SJSA1 (cell line): ENCODE measurements at regions not wholly inside any gene's neighbourhood (a gene's known extent, or its start where the extent isn't known, plus 50 kb on each side); places are given as distances from the start of the nearest gene placed in this dataset.

ENCODE experiments used
- DNase-seq, 2 experiments: peaks; one replicate each; pipeline ENCODE4 v3.0.0-alpha.2; 2015 to 2020; ENCODE audit warnings: low spot score in 2 of 2, low read depth in 1 of 2
- H3K27ac ChIP-seq: fragments of 250-450 bp; sonication (Bioruptor Pico); 2 replicates; pipeline ENCODE4 v1.5.1; 2020; ENCODE audit warnings: mild to moderate bottlenecking, moderate library complexity
- H3K27me3 ChIP-seq: fragments of 250-450 bp; sonication (Bioruptor Pico); replicated peaks from 2 replicates; pipeline ENCODE4 v1.5.1; 2020; ENCODE audit warnings: mild to moderate bottlenecking, moderate library complexity
- H3K36me3 ChIP-seq: fragments of 250-450 bp; sonication (Bioruptor Pico); 2 replicates; pipeline ENCODE4 v1.5.1; 2020; ENCODE audit warnings: mild to moderate bottlenecking
- H3K4me1 ChIP-seq: fragments of 250-450 bp; sonication (Bioruptor Pico); replicated peaks from 2 replicates; pipeline ENCODE4 v1.6.1; 2021; ENCODE audit warnings: mild to moderate bottlenecking
- H3K4me3 ChIP-seq: fragments of 250-450 bp; sonication (Bioruptor Pico); 2 replicates; pipeline ENCODE4 v1.5.1; 2020; ENCODE audit warnings: mild to moderate bottlenecking
- H3K9me3 ChIP-seq: fragments of 250-450 bp; sonication (Bioruptor Pico); replicated peaks from 2 replicates; pipeline ENCODE4 v1.5.1; 2020; ENCODE audit warnings: mild to moderate bottlenecking

- H3K27ac ChIP-seq = no peak overlapping the region
- H3K4me1 ChIP-seq = no peaks in the 10 kb centered on the region
- H3K9me3 ChIP-seq = no peaks in the 10 kb centered on the region
- DNase-seq = no peak
- no peaks in the 10 kb centered on the region for H3K27me3 ChIP-seq
- no peaks in the 10 kb centered on the region for H3K36me3 ChIP-seq
- H3K4me3 ChIP-seq = no peak overlapping the region
Observed at GRCh38 chr16:86986136-86986535, 331.1 kb downstream of the C16orf95 start.

- no peaks in the 10 kb centered on the region for H3K36me3 ChIP-seq
- H3K9me3 ChIP-seq = no peaks in the 10 kb centered on the region
- H3K27me3 ChIP-seq = no peaks in the 10 kb centered on the region
- no peak overlapping the region for H3K4me3 ChIP-seq
- no peak for DNase-seq
- H3K27ac ChIP-seq = no peak overlapping the region
- H3K4me1 ChIP-seq = peaks cover 5% of the 10 kb centered on the region
Observed at GRCh38 chr16:86986809-86987487, 330.2 kb downstream of the C16orf95 start.

DNA sequence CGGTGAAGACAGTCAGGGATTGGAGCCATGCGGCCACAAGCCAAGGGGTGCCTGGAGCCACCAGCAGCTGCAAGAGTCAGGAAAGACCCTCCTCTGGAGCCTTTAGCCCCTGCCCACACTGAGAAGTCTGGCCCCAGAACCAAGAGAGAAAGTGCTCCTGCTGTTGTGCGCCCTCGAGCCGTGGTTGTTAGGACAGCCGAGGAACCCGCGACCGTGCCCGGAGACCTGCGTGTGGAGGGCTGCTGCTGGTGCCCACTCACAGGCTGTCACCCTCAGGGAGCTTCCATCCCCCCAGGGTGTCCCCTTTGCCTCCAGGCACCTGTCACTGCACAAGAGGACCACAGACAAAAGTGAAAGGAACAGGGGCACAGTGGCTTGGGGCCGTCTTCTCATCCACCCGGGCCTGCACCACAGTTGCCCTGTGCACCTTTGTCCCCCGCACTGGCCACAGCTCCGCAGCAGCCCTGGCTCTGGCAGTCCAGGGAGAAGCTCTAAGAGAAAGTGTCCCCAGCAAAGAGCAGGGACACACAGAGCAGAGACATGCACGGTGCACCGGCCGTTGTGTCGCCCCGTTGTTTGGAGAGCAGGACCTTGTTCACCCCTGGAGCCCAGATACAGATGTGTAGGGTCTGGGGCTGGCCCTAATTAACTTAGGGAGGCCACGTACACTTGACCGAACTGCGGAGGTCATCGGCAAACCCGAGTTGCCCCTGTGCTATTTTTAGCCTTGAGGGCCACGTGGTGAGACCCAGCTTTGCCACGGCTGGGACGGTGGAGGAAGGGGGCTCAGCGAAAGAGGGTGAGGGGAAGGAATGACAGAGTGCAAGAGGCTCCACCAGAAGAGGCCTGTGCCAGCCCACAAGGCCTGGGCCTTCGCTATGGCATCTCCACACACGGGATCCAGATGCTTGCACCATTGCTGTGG lies 329.2 kb downstream of the C16orf95 start:
- Histone ChIP-seq H3K9me3 (no peaks in the 10 kb centered on the region), H3K4me1 (peaks cover 9% of the 10 kb centered on the region), H3K4me3 (no peak overlapping the region), H3K27ac (no peak overlapping the region), H3K27me3 (no peaks in the 10 kb centered on the region), H3K36me3 (no peaks in the 10 kb centered on the region)
- no peak for DNase-seq

- no peaks in the 10 kb centered on the region for H3K36me3 ChIP-seq
- no peak overlapping the region for H3K27ac ChIP-seq
- DNase-seq = no peak
- H3K9me3 ChIP-seq = no peaks in the 10 kb centered on the region
- no peak overlapping the region for H3K4me3 ChIP-seq
- peaks cover 12% of the 10 kb centered on the region for H3K4me1 ChIP-seq
- no peaks in the 10 kb centered on the region for H3K27me3 ChIP-seq
Observed at GRCh38 chr16:86988920-86989696, 328.1 kb downstream of the C16orf95 start.

GRCh38 chr16:86990451-86990850 lies 326.7 kb downstream of the C16orf95 start:
- H3K9me3 ChIP-seq = no peaks in the 10 kb centered on the region
- no peak overlapping the region for H3K4me3 ChIP-seq
- H3K4me1 ChIP-seq = peaks cover 25% of the 10 kb centered on the region
- H3K27me3 ChIP-seq = no peaks in the 10 kb centered on the region
- no peak for DNase-seq
- H3K36me3 ChIP-seq = no peaks in the 10 kb centered on the region
- no peak overlapping the region for H3K27ac ChIP-seq

DNA sequence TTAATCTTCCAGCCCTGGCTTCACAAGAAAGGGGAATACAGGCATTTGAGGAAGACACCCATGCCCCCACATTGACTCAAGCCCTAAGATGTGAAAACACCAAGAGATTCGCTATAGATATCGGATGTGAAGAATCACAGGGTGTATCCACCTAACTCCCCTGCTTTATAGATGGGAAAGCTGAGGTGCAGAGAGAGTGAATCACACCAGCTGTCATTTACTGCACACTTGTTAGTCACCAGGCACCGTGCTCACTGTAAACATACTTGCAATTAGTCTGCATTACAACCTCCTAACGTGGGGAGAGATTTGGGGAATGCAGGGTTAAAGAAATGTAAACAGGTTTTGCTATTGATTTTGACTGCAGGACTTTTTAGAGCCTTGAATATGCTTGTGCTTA lies 325.5 kb downstream of the C16orf95 start:
- H3K4me1 ChIP-seq = peaks cover 26% of the 10 kb centered on the region
- no peaks in the 10 kb centered on the region for H3K9me3 ChIP-seq
- H3K4me3 ChIP-seq = no peak overlapping the region
- H3K27ac ChIP-seq = no peak overlapping the region
- no peak for DNase-seq
- no peaks in the 10 kb centered on the region for H3K36me3 ChIP-seq
- no peaks in the 10 kb centered on the region for H3K27me3 ChIP-seq

- H3K4me3 ChIP-seq = no peak overlapping the region
Observed at GRCh38 chr16:86992587-86992986, 324.6 kb downstream of the C16orf95 start.

GRCh38 chr16:86993426-86994110 lies 323.6 kb downstream of the C16orf95 start:
- no peak overlapping the region for H3K27ac ChIP-seq
- H3K27me3 ChIP-seq = no peaks in the 10 kb centered on the region
- no peak for DNase-seq
- peaks cover 26% of the 10 kb centered on the region for H3K4me1 ChIP-seq
- H3K36me3 ChIP-seq = no peaks in the 10 kb centered on the region
- H3K4me3 ChIP-seq = no peak overlapping the region
- no peaks in the 10 kb centered on the region for H3K9me3 ChIP-seq

More at GRCh38 chr16:86992587-86992986, 324.6 kb downstream of the C16orf95 start:
- peaks cover 26% of the 10 kb centered on the region for H3K4me1 ChIP-seq
- H3K9me3 ChIP-seq = no peaks in the 10 kb centered on the region
- no peak for DNase-seq
- H3K27me3 ChIP-seq = no peaks in the 10 kb centered on the region
- H3K36me3 ChIP-seq = no peaks in the 10 kb centered on the region
- H3K27ac ChIP-seq = no peak overlapping the region

DNA sequence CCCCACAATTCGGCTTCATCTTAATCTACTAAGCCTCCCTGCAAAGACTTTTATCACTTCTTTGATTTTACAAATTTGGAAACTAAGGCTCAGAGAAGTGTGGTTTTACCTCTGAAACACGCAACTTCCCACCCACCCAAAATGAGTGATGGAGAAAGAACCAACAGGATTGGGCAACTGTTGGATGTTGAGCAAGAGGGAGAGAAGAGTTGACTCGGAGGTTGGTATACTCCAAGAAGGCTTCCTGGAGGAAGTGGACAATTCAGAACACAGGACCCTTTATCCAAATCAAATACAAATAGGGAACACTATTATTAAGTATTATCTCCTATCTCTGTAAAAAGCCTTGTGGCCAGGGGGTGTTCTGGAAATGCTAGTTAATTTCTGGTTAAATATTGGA lies 323.0 kb downstream of the C16orf95 start:
- H3K27me3 ChIP-seq = no peaks in the 10 kb centered on the region
- H3K27ac ChIP-seq = peak overlapping the region; percentile 64
- H3K36me3 ChIP-seq = no peaks in the 10 kb centered on the region
- no peak overlapping the region for H3K4me3 ChIP-seq
- DNase-seq = no peak
- no peaks in the 10 kb centered on the region for H3K9me3 ChIP-seq
- H3K4me1 ChIP-seq = peaks cover 26% of the 10 kb centered on the region

DNA sequence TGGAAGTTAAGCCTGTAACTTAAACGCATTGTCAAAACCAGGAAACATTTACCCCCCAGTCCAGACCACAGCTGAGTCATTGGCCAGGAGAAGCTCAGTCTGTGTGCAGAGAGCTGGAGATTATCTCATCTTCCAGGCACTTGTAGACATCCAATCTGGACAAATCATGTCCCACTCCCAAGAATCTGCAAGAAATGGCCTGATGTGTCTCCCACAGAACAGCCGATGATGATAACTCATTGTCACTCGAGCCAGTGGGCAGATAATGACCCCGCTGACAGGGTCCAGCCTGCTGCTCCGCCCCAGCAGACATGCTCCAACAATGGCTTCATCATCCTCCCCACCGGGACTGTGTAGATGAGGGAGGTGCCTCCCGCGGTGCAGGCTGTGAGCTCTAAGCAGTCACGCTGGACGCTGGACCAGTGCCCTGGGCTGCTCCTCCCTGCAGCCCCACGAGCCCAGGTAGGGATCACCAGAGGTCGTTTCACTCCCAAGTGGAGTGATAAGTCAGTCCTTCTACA lies 322.5 kb downstream of the C16orf95 start:
- Histone ChIP-seq H3K27me3 (no peaks in the 10 kb centered on the region), H3K36me3 (no peaks in the 10 kb centered on the region), H3K4me3 (peak overlapping the region; percentile 6; the same call in 1 of the 2 replicates), H3K9me3 (no peaks in the 10 kb centered on the region), H3K4me1 (peaks cover 26% of the 10 kb centered on the region), H3K27ac (peak overlapping the region; percentile 64)
- DNase-seq = peak; percentile 79 to 87

GRCh38 chr16:86995456-86995855 lies 321.7 kb downstream of the C16orf95 start:
- Histone ChIP-seq H3K27me3 (no peaks in the 10 kb centered on the region), H3K9me3 (no peaks in the 10 kb centered on the region), H3K27ac (no peak overlapping the region), H3K4me3 (no peak overlapping the region), H3K36me3 (no peaks in the 10 kb centered on the region), H3K4me1 (peaks cover 26% of the 10 kb centered on the region)
- no peak for DNase-seq

GRCh38 chr16:86996081-86996480 lies 321.1 kb downstream of the C16orf95 start:
- DNase-seq = no peak
- H3K27me3 ChIP-seq = no peaks in the 10 kb centered on the region
- H3K4me1 ChIP-seq = peaks cover 26% of the 10 kb centered on the region
- H3K9me3 ChIP-seq = no peaks in the 10 kb centered on the region
- no peak overlapping the region for H3K27ac ChIP-seq
- no peaks in the 10 kb centered on the region for H3K36me3 ChIP-seq
- no peak overlapping the region for H3K4me3 ChIP-seq

DNA sequence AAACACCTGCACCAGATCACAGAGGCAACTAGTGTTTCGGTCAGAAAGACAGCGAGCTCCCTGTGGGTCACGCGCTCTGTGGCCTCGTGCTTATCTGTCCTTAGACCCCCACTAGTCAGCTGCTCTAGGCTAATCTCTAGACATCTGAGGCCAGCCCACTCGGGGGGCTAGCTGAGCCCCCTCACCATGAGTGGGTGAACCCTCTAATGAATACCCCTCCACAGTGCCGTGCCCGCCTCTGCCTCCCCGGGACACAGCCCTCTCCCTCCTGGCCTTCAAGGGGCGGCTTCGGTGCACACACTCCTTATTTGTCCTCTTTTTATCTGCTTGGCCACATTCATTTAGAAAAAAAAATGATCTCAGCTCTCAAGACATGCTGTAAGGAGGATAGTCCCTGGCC lies 320.1 kb downstream of the C16orf95 start:
- H3K9me3 ChIP-seq = no peaks in the 10 kb centered on the region
- no peak overlapping the region for H3K27ac ChIP-seq
- H3K4me3 ChIP-seq = no peak overlapping the region
- H3K27me3 ChIP-seq = no peaks in the 10 kb centered on the region
- H3K36me3 ChIP-seq = no peaks in the 10 kb centered on the region
- DNase-seq = no peak
- H3K4me1 ChIP-seq = peaks cover 20% of the 10 kb centered on the region
